ENCODE measurements at regions not wholly inside any gene's neighbourhood (a gene's known extent, or its start where the extent isn't known, plus 50 kb on each side); places are given as distances from the start of the nearest gene placed in this dataset.
"Not testable (repeated sequence)": the region's sequence is repeated elsewhere in the genome, so short reads cannot be mapped to it uniquely, and the experiment has no call there.

DNA sequence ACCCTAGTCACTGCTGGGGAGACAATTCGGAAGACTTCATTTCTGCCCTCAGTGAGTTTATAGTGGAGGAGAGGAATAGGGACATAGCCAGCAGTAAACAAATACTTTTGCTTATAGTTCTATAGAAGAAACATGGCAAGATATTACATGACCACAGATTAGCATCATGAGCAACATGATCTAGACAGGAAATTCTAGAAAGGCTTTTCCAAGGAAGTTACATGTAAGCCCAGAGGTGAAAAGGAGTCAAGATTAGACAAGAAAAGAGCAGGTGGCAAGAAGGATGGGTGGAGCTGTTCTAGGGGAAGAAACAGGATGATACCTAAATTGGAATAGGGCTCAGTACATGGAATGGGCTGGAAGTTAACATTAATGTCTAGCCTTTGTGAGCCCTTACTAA, 82.8 kb upstream of the MYO10 start:
- no peak for TF ChIP-seq NFRKB (IDR thresholded peaks at IDR 0.05)
- no peak for TF ChIP-seq ARNT (IDR thresholded peaks at IDR 0.05)
- no peak for DNase-seq (ENCODE audit: extremely low spot score)
- POLR2A ChIA-PET, result no interaction called here
- CTCF ChIA-PET, result interaction anchor here (0.5 kb wide), 1 partner anchor 30 kb away, joined by 3 read pairs; no protein-coding TSS in a partner anchor

GRCh38 chr5:17019324-17019723, 83.2 kb upstream of the MYO10 start:
- no peak for TF ChIP-seq SP1 (IDR thresholded peaks at IDR 0.05)
- TF ChIP-seq HDGF (IDR thresholded peaks at IDR 0.05; ENCODE audit: borderline replicate concordance), result no peak
- no peak for TF ChIP-seq L3MBTL2 (conservative IDR thresholded peaks at IDR 0.05)
- no peak for TF ChIP-seq FOXK2 (IDR thresholded peaks at IDR 0.05)
- no peak for TF ChIP-seq LEF1 (IDR thresholded peaks at IDR 0.05; ENCODE audit: borderline replicate concordance)
- no peak for TF ChIP-seq ZNF384 (IDR thresholded peaks at IDR 0.05)
- no peak for TF ChIP-seq FOXA1 (IDR thresholded peaks at IDR 0.05)
- TF ChIP-seq CTBP1 (IDR thresholded peaks at IDR 0.05; ENCODE audit: borderline replicate concordance), result no peak
- no peak for TF ChIP-seq FOXM1 (IDR thresholded peaks at IDR 0.05; ENCODE audit: borderline replicate concordance)
- no peak for TF ChIP-seq NFRKB (IDR thresholded peaks at IDR 0.05)
- no peak for TF ChIP-seq PKNOX1 (IDR thresholded peaks at IDR 0.05)
- TF ChIP-seq SUZ12 (IDR thresholded peaks at IDR 0.05), result no peak
- no peak for TF ChIP-seq TARDBP (IDR thresholded peaks at IDR 0.05)
- TF ChIP-seq BHLHE40 (IDR thresholded peaks at IDR 0.05; ENCODE audit: borderline replicate concordance), result no peak
- TF ChIP-seq ARNT (IDR thresholded peaks at IDR 0.05), result no peak
- ChIA-PET CTCF (interaction anchor here (0.5 kb wide), 1 partner anchor 31 kb away, joined by 3 read pairs; no protein-coding TSS in a partner anchor), POLR2A (no interaction called here)
- DNase-seq (ENCODE audit: extremely low spot score), result no peak

- ChIA-PET POLR2A (no interaction called here), CTCF (no interaction called here)
- no peak for DNase-seq (ENCODE audit: extremely low spot score)
- TF ChIP-seq SUZ12 (IDR thresholded peaks at IDR 0.05) (no peak), LEF1 (IDR thresholded peaks at IDR 0.05; ENCODE audit: borderline replicate concordance) (no peak), HDGF (IDR thresholded peaks at IDR 0.05; ENCODE audit: borderline replicate concordance) (no peak), BHLHE40 (IDR thresholded peaks at IDR 0.05; ENCODE audit: borderline replicate concordance) (no peak), CTBP1 (IDR thresholded peaks at IDR 0.05; ENCODE audit: borderline replicate concordance) (no peak), FOXA1 (IDR thresholded peaks at IDR 0.05) (no peak), NFRKB (IDR thresholded peaks at IDR 0.05) (no peak), TARDBP (IDR thresholded peaks at IDR 0.05) (no peak), ELF4 (IDR thresholded peaks at IDR 0.05) (no peak), L3MBTL2 (conservative IDR thresholded peaks at IDR 0.05) (no peak), FOXM1 (IDR thresholded peaks at IDR 0.05; ENCODE audit: borderline replicate concordance) (no peak), SP1 (IDR thresholded peaks at IDR 0.05) (no peak), ZNF384 (IDR thresholded peaks at IDR 0.05) (no peak)
These were observed 84.9 kb upstream of the MYO10 start for GRCh38 chr5:17020678-17021601.

- ChIA-PET POLR2A (no interaction called here), CTCF (no interaction called here)
- TF ChIP-seq PKNOX1 (IDR thresholded peaks at IDR 0.05) (no peak), BHLHE40 (IDR thresholded peaks at IDR 0.05; ENCODE audit: borderline replicate concordance) (no peak), NFRKB (IDR thresholded peaks at IDR 0.05) (no peak), ARNT (IDR thresholded peaks at IDR 0.05) (no peak), FOXK2 (IDR thresholded peaks at IDR 0.05) (no peak), ZNF384 (IDR thresholded peaks at IDR 0.05) (no peak), ELF4 (IDR thresholded peaks at IDR 0.05) (no peak), FOXM1 (IDR thresholded peaks at IDR 0.05; ENCODE audit: borderline replicate concordance) (no peak), CTBP1 (IDR thresholded peaks at IDR 0.05; ENCODE audit: borderline replicate concordance) (no peak), SUZ12 (IDR thresholded peaks at IDR 0.05) (no peak)
- no peak for DNase-seq (ENCODE audit: extremely low spot score)
These were observed 85.5 kb upstream of the MYO10 start for GRCh38 chr5:17021602-17021932.

- TF ChIP-seq L3MBTL2 (conservative IDR thresholded peaks at IDR 0.05), result no peak
- TF ChIP-seq FOXA1 (IDR thresholded peaks at IDR 0.05), result no peak
- TF ChIP-seq PKNOX1 (IDR thresholded peaks at IDR 0.05), result no peak
- no peak for TF ChIP-seq ZNF384 (IDR thresholded peaks at IDR 0.05)
- TF ChIP-seq FOXM1 (IDR thresholded peaks at IDR 0.05; ENCODE audit: borderline replicate concordance), result no peak
- no peak for TF ChIP-seq FOXK2 (IDR thresholded peaks at IDR 0.05)
- no peak for TF ChIP-seq BHLHE40 (IDR thresholded peaks at IDR 0.05; ENCODE audit: borderline replicate concordance)
- POLR2A ChIA-PET, result no interaction called here
- no peak for DNase-seq (ENCODE audit: extremely low spot score)
- CTCF ChIA-PET, result no interaction called here
These were observed 86.2 kb upstream of the MYO10 start for GRCh38 chr5:17022296-17022695.

DNA sequence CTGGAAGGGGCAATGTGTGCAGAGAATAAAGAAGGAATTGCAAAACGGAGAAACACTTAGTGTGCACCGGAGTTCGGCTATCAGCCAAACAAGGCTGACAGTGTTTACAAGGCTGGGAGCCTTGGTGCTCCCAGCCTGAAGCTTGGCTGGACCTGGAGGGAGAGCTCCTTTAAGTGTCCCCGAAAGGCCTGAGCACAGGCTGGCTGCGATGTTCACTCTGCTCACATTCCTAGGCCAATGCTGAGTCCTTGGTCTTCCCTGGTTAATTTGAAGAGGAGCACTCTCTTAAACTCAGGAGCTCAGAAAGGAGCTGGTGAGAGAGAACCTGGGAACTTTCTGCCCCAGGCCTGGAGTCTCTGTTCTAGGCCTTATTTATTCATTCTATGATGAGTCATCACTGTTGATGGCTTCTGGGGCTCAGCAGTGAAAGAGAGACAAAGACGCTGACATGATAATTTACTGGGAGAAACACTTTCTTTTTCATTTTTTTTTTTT, 88.6 kb upstream of the MYO10 start:
- ChIA-PET CTCF (no interaction called here), POLR2A (no interaction called here)
- no peak for DNase-seq (ENCODE audit: extremely low spot score)
- no peak for TF ChIP-seq FOXK2 (IDR thresholded peaks at IDR 0.05)
- no peak for TF ChIP-seq L3MBTL2 (conservative IDR thresholded peaks at IDR 0.05)
- TF ChIP-seq ARNT (IDR thresholded peaks at IDR 0.05), result no peak
- no peak for TF ChIP-seq BHLHE40 (IDR thresholded peaks at IDR 0.05; ENCODE audit: borderline replicate concordance)
- no peak for TF ChIP-seq FOXM1 (IDR thresholded peaks at IDR 0.05; ENCODE audit: borderline replicate concordance)
- no peak for TF ChIP-seq LEF1 (IDR thresholded peaks at IDR 0.05; ENCODE audit: borderline replicate concordance)
- no peak for TF ChIP-seq HDGF (IDR thresholded peaks at IDR 0.05; ENCODE audit: borderline replicate concordance)
- TF ChIP-seq TARDBP (IDR thresholded peaks at IDR 0.05), result no peak
- TF ChIP-seq FOXA1 (IDR thresholded peaks at IDR 0.05), result no peak
- TF ChIP-seq SP1 (IDR thresholded peaks at IDR 0.05), result no peak
- TF ChIP-seq NFRKB (IDR thresholded peaks at IDR 0.05), result no peak
- TF ChIP-seq SUZ12 (IDR thresholded peaks at IDR 0.05), result no peak
- TF ChIP-seq ELF4 (IDR thresholded peaks at IDR 0.05), result no peak

GRCh38 chr5:17031659-17032277, 95.7 kb upstream of the MYO10 start:
- POLR2A ChIA-PET; DNase-seq (ENCODE audit: extremely low spot score); CTCF ChIA-PET: not testable (repeated sequence)

DNA sequence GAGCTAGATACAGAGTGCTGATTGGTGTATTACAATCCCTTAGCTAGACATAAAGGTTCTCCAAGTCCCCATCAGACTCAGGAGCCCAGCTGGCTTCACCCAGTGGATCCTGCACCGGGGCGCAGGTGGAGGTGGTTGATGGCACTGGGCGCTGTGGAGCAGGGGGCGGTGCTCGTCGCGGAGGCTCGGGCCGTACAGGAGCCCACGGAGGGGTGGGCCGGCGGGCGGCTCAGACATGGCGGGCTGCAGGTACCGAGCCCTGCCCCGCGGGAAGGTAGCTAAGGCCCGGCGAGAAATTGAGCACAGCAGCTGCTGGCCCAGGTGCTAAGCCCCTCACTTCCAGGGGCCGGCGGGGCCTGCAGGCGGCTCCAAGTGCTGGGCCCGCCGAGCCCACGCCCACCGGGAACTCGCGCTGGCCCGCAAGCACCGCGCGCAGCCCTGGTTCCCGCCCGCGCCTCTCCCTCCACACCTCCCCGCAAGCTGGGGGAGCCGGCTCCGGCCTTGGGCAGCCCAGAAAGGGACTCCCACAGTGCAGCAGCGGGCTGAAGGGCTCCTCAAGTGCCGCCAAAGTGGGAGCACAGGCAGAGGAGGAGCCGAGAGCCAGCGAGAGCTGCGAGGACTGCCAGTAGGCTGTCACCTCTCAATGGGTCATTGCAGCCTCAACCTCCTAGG, 96.4 kb upstream of the MYO10 start:
- POLR2A ChIA-PET; DNase-seq (ENCODE audit: extremely low spot score); CTCF ChIA-PET: not testable (repeated sequence)

GRCh38 chr5:17034992-17035391, 98.9 kb upstream of the MYO10 start:
- DNase-seq (ENCODE audit: extremely low spot score), result not testable (repeated sequence)

More at GRCh38 chr5:17034992-17035391, 98.9 kb upstream of the MYO10 start:
- POLR2A ChIA-PET, CTCF ChIA-PET: not testable (repeated sequence)

All from HEK293T (cell line).